ENCODE measurements at regions not wholly inside any gene's neighbourhood (a gene's known extent, or its start where the extent isn't known, plus 50 kb on each side); places are given as distances from the start of the nearest gene placed in this dataset.

DNA sequence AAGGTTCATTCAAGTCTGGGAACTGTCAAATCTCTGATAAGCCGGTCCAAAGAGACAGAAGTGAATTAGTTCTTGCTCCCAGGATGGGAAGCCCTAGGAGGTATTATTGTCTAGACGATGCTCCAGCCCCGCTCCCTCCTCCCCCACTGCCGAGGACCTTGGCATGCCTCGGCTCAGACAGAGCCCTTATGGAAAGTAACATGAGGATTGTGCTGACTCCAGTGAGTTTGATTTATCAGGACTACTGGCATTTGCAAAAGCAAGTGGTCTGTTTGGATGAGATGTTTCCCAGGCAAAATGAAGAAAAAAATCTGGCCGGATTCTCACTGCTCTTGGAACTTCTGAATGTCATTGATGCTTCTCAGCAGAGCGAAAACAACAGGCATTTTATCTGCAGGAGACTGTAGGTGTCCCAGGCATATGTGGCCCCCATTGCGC lies 341.0 kb downstream of the ETS1 start:
- no peak overlapping the region for H3K4me3 ChIP-seq (ENCODE audit: insufficient read depth, low read depth, low read length)
- peak overlapping the region; percentile 18 for H3K4me2 ChIP-seq (ENCODE audit: low read length)
- peak; percentile 14 for DNase-seq (ENCODE audit: low read depth)
- Mint-ChIP-seq H3K27ac (ENCODE audit: unreplicated experiment) (peak overlapping the region; percentile 48), H3K4me1 (ENCODE audit: low read depth, unreplicated experiment) (peaks cover 12% of the 10 kb centered on the region), H3K36me3 (ENCODE audit: low read depth, unreplicated experiment) (no peaks in the 10 kb centered on the region), H3K9me3 (ENCODE audit: unreplicated experiment) (no peaks in the 10 kb centered on the region), H3K27me3 (ENCODE audit: low read depth, unreplicated experiment) (no peaks in the 10 kb centered on the region), H3K4me3 (ENCODE audit: unreplicated experiment) (no peak overlapping the region)
- no peak overlapping the region for H3K9ac ChIP-seq (ENCODE audit: low read length)
- no peaks in the 10 kb centered on the region for H4K20me1 ChIP-seq (ENCODE audit: insufficient read depth, low read length)
- H3K79me2 ChIP-seq (ENCODE audit: insufficient read depth, low read length), result no peaks in the 10 kb centered on the region
- H2AFZ ChIP-seq (ENCODE audit: low read depth, low read length), result no peak overlapping the region
- no peak overlapping the region for H3K27ac ChIP-seq (ENCODE audit: low read depth, low read length)
- no peaks in the 10 kb centered on the region for H3K9me3 ChIP-seq (ENCODE audit: insufficient read depth, low read depth, low read length)
- TF ChIP-seq EZH2 (IDR thresholded peaks at IDR 0.05; ENCODE audit: insufficient read depth, low read length), result no peak
- TF ChIP-seq, protein P1, sequence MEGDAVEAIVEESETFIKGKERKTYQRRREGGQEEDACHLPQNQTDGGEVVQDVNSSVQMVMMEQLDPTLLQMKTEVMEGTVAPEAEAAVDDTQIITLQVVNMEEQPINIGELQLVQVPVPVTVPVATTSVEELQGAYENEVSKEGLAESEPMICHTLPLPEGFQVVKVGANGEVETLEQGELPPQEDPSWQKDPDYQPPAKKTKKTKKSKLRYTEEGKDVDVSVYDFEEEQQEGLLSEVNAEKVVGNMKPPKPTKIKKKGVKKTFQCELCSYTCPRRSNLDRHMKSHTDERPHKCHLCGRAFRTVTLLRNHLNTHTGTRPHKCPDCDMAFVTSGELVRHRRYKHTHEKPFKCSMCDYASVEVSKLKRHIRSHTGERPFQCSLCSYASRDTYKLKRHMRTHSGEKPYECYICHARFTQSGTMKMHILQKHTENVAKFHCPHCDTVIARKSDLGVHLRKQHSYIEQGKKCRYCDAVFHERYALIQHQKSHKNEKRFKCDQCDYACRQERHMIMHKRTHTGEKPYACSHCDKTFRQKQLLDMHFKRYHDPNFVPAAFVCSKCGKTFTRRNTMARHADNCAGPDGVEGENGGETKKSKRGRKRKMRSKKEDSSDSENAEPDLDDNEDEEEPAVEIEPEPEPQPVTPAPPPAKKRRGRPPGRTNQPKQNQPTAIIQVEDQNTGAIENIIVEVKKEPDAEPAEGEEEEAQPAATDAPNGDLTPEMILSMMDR (IDR thresholded peaks at IDR 0.05; ENCODE audit: insufficient read depth, low read depth, low read length), result no peak
- no peak for FAIRE-seq
- H3K36me3 ChIP-seq (ENCODE audit: insufficient read depth, low read length), result no peaks in the 10 kb centered on the region
- H3K27me3 ChIP-seq (ENCODE audit: insufficient read depth, low read length), result no peaks in the 10 kb centered on the region
- H3K4me1 ChIP-seq (ENCODE audit: insufficient read depth, low read length), result no peaks in the 10 kb centered on the region

DNA sequence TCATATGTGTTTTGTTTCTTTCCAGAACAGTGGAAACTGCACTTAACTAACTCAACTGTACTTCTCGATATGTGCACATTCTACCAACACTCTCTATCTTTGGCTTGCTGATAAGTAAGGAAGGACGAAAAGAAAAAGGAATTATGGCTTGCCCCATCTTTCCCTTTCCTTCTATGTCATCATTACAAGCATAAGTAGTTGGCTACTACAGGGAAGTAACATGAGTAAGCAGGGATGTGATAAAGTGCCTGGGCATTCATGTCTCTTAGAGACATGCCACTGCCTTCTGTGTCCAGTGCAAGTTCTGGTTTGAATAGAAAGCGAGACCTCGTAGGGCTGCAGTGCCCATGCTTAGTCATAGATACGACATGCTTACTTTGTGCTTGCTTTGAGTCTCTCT lies 342.5 kb downstream of the ETS1 start:
- no peaks in the 10 kb centered on the region for H3K27me3 Mint-ChIP-seq (ENCODE audit: low read depth, unreplicated experiment)
- H3K9ac ChIP-seq (ENCODE audit: low read length), result no peak overlapping the region
- peaks cover 9% of the 10 kb centered on the region for H3K4me1 ChIP-seq (ENCODE audit: insufficient read depth, low read length)
- peaks cover 12% of the 10 kb centered on the region for H3K4me1 Mint-ChIP-seq (ENCODE audit: low read depth, unreplicated experiment)
- H3K4me3 Mint-ChIP-seq (ENCODE audit: unreplicated experiment), result no peak overlapping the region
- no peaks in the 10 kb centered on the region for H3K36me3 Mint-ChIP-seq (ENCODE audit: low read depth, unreplicated experiment)
- H3K79me2 ChIP-seq (ENCODE audit: insufficient read depth, low read length), result no peaks in the 10 kb centered on the region
- FAIRE-seq, result no peak
- no peaks in the 10 kb centered on the region for H4K20me1 ChIP-seq (ENCODE audit: insufficient read depth, low read length)
- no peak for DNase-seq (ENCODE audit: low read depth)
- H3K9me3 Mint-ChIP-seq (ENCODE audit: unreplicated experiment), result no peaks in the 10 kb centered on the region
- H2AFZ ChIP-seq (ENCODE audit: low read depth, low read length), result no peak overlapping the region
- TF ChIP-seq, protein P1 (IDR thresholded peaks at IDR 0.05; ENCODE audit: insufficient read depth, low read depth, low read length), result no peak
- H3K36me3 ChIP-seq (ENCODE audit: insufficient read depth, low read length), result no peaks in the 10 kb centered on the region
- no peaks in the 10 kb centered on the region for H3K9me3 ChIP-seq (ENCODE audit: insufficient read depth, low read depth, low read length)
- H3K4me2 ChIP-seq (ENCODE audit: low read length), result no peak overlapping the region
- H3K4me3 ChIP-seq (ENCODE audit: insufficient read depth, low read depth, low read length), result no peak overlapping the region
- no peak overlapping the region for H3K27ac ChIP-seq (ENCODE audit: low read depth, low read length)
- H3K27me3 ChIP-seq (ENCODE audit: insufficient read depth, low read length), result no peaks in the 10 kb centered on the region
- H3K27ac Mint-ChIP-seq (ENCODE audit: unreplicated experiment), result no peak overlapping the region

DNA sequence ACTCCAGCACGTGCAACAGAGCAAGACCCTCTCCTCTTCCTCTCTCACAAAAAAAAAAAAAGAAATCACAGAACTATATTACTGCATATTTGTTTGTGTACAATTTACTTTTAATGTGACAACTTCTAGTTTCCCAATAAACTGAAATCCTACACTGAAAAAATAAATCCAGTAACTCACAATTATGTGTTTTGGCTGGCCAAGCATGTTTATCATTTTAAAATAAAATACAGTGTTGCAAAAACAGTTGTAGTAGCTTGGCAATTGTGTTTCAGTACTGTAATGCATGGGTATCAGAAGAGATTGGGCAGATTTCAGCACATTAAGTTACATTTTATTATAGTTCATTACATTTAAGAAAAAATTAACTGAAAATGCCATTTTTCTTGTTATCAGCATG lies 344.9 kb downstream of the ETS1 start:
- H3K9me3 Mint-ChIP-seq (ENCODE audit: unreplicated experiment), result no peaks in the 10 kb centered on the region
- H3K4me3 ChIP-seq (ENCODE audit: insufficient read depth, low read depth, low read length), result no peak overlapping the region
- H3K9ac ChIP-seq (ENCODE audit: low read length), result no peak overlapping the region
- H3K36me3 ChIP-seq (ENCODE audit: insufficient read depth, low read length), result no peaks in the 10 kb centered on the region
- H3K4me2 ChIP-seq (ENCODE audit: low read length), result no peak overlapping the region
- no peak for DNase-seq (ENCODE audit: low read depth)
- no peaks in the 10 kb centered on the region for H3K27me3 ChIP-seq (ENCODE audit: insufficient read depth, low read length)
- H3K79me2 ChIP-seq (ENCODE audit: insufficient read depth, low read length), result no peaks in the 10 kb centered on the region
- FAIRE-seq, result no peak
- H3K4me1 Mint-ChIP-seq (ENCODE audit: low read depth, unreplicated experiment), result peaks cover 18% of the 10 kb centered on the region
- TF ChIP-seq EZH2 (IDR thresholded peaks at IDR 0.05; ENCODE audit: insufficient read depth, low read length), result no peak
- TF ChIP-seq, protein P1 (IDR thresholded peaks at IDR 0.05; ENCODE audit: insufficient read depth, low read depth, low read length), result no peak
- no peaks in the 10 kb centered on the region for H4K20me1 ChIP-seq (ENCODE audit: insufficient read depth, low read length)
- peaks cover 16% of the 10 kb centered on the region for H3K4me1 ChIP-seq (ENCODE audit: insufficient read depth, low read length)
- no peaks in the 10 kb centered on the region for H3K36me3 Mint-ChIP-seq (ENCODE audit: low read depth, unreplicated experiment)
- H3K27ac ChIP-seq (ENCODE audit: low read depth, low read length), result no peak overlapping the region
- no peak overlapping the region for H3K4me3 Mint-ChIP-seq (ENCODE audit: unreplicated experiment)
- H3K9me3 ChIP-seq (ENCODE audit: insufficient read depth, low read depth, low read length), result no peaks in the 10 kb centered on the region
- no peak overlapping the region for H2AFZ ChIP-seq (ENCODE audit: low read depth, low read length)
- H3K27ac Mint-ChIP-seq (ENCODE audit: unreplicated experiment), result no peak overlapping the region
- H3K27me3 Mint-ChIP-seq (ENCODE audit: low read depth, unreplicated experiment), result no peaks in the 10 kb centered on the region

Data from astrocyte (in vitro differentiated cells and primary cell).